NCI-H82 treated with DMSO at 0.1 percent for 48 hours (cell line): ENCODE measurements at regions not wholly inside any gene's neighbourhood (a gene's known extent, or its start where the extent isn't known, plus 50 kb on each side); places are given as distances from the start of the nearest gene placed in this dataset.

Experiments
- DNase-seq: peaks from one replicate; lab custom pipeline; 2025; ENCODE audit not compliant: unreplicated experiment; lab: John Stamatoyannopoulos, UW

DNA sequence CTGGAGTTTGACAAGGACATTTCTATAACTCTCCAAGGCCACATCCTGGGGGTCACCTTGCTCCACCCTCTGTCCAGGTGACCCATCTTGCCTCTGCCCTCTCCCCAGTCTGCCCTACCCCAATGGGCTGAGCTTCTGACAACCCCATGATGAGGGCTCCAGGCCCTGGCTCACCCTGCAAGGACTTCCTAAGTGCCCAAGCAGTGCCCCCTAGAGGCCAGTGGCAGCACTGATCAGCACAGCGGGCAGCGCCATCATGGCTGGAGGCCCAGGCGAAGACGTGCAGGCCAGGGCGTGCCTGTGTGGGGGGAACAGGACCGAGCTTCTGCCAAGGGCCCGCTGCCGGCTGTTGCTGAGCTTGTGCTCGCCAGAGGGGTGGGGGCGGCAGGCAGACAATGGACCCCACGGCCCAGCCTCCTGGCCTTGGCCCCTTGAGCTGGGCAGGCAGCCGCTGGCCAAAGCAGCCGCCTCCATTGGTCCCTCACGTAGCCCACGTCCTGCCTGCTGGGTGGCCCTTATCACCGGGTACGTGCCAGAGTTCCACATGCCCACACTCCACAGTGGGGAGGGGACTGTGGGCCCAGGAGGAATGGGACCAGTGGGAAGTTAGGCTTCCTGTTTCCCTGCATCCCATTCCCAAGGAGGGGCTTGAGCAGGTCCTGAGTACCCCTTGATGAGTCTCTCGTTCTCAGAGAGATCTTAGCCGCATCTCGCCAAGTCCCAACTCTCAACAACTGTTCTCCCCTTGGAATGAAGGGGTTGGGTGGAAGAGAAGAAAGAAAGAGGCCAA, 64.3 kb downstream of the MRPL14 start:
- DNase-seq: no peak

DNA sequence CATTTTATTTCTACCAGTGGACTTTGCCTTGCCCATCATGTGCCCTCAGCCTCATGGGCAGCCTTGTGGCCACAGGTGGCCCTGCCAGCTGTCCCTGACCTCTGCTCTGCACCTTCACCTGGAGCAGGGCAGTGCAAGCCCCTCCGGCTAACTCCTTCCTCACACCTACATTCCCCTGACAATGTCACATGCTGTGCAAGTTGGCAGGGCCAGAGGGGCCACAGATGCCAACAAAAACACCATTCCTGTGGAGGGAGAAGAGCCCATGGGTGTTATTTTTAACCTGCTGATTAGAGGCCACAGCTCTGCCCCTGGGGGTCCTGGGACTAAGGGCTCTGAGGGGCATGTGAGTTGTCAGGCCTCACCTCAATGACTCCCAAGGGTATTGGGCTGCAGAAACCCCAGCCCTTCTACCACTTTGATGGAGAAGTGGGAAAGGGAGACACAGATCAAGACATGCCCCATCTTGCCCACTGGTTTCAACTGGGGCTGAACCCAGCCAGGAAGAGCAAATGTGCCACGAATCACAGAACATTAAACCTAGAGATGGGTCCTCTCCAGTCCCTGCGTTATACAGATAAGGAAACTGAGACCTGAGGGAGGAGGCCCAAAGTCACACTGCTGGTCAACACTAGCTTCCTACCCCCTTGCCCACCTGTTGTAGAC, 65.0 kb downstream of the MRPL14 start:
- no peak for DNase-seq

DNA sequence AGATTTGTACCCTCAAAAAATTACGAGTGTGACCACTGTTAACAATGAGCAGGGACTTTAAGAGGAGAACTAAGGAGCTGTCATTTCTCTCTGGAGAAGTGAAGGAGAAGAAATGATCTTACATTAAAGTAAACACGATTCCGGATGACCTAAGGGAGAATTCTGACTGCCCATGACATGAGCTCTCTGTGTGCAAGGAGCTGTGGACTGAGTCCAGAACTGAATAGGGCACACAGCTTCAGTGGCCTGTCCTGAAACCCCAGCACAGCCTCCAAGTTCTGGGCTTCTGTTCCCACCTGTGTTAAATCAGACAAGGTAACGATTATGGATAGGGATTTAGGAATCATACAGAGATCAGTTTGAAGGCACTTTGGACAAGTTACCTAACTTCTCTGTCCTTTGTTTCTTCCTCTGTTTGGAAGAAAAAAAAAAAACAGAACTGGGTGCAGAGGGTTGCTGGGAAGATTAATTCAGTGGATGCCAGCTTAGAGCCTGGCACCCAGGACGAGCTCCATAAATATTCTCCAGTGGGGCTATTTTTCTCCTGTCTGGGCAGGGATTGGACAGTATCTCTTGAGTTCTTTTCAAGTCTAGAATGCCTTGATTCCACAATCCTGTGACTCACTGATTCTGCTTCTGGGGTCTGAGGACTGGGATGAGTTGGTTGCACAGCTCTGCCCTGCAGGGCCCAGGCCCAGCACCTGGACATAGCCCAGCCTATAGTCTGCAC, 65.7 kb downstream of the MRPL14 start:
- no peak for DNase-seq

DNA sequence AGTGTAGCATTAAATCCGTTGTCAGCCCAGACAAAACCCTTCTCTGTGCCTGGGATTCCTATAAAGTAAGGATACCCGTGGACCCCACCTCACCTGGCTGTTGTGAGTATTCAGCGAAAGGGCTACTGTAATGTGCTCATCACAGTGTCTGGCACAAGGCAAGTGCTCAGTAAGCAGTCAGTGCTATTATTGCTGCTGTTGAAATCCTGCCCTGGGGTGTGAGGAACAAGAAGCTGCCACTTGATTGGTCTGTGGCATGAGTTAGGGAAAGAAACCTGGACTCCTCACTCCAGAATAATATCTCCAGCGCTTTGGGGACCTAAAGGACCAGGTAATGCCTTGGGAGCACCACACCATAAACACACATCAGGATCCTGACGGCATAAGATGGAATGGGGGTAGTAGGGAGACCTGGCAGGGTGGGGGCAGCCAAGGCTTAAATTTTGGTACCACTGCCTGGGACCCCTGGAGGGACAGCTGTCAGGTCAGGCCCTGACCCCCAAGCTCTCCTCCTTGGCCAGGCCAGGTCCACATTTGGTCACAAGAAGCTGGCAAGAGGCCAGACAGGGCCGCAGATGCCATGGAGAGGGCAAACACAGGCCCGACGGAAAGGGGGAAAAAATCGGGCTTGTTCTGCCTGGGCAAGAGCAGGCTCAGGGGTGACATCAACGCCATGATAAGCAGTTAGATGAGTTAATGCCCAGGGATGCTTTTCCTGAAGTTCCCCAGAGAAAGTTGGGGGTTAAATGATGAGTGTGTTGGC, 66.5 kb downstream of the MRPL14 start:
- no peak for DNase-seq

DNA sequence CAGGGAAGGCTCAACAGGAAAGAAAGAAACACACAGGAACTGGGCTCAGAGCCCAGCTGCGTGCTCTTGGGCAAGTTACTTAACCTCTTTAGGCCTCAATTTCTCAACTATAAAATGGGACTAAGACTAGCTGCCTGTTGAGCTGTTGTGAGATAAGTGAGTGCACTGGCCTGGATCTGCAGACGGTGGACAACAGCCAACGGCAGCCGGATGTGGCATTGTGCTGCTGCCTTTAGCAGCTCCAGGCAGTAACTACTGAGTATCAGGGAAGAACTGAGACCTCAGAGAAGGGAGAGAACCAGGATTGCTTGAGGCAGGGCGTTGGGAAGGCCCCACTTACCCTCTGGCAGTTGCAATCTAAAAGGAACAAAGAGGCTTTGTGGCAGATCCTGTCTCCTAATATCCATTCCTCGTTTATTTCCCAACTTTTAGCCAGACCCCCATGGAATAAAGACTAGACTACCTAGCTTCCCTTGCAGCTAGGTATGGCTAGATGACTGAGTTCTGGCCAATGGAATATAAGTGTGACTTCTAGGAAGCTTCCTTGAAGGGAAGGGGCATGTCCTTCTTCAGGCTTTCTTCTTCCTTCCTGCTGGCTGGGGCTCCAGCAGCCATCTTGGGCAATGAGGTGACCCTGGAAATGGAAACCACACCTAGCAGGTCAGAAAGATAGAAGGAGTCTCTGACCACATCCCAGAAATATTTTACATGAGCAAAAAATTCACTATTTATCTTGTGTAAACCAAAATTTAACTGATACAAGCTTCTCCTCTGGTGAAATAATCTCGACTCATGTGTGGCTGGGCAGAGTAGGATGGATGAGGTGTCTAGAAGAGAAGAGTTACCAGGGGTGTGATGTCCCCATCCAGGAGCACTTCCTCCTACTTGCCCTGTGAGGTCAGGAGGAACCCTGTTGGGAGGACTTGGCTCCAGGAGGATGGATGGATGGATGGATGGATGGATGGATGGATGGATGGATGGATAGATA, 67.6 kb downstream of the MRPL14 start:
- no peak for DNase-seq

DNA sequence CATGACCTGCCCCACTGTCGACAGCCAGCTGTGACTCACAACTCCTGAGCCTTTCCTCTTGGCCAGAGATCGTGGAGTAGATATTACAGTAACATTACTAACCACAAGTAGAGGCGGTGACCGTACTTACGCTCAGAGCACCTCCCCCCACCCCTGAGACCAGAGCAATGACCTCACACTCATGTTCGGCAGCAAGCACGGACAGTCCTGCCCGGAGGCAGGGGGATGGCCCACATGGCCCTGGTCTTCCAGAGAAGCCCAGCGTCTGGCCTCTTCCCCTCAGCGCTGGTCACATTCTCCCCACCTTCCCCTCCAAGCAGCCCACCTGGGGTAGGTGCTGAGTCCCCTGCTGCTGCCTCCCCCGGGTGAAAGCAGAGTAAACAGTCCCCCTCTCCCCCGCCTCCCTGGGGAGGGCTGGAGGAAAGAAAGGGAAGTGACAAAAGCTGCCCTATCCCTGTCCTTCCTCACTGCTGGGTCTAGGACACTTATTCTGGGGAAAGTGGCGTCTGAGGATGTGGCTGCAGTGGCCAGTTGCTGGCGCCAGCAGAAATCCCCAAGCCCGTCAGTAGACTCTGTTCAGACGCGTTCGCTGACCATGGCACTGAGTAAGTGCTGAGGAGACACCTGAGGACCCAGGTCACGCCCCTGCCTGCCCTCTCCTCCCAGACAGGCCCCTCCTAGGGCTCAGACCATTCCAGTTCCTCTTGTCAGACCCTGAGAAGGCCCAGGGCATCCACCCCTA, 68.5 kb downstream of the MRPL14 start:
- DNase-seq: no peak

DNA sequence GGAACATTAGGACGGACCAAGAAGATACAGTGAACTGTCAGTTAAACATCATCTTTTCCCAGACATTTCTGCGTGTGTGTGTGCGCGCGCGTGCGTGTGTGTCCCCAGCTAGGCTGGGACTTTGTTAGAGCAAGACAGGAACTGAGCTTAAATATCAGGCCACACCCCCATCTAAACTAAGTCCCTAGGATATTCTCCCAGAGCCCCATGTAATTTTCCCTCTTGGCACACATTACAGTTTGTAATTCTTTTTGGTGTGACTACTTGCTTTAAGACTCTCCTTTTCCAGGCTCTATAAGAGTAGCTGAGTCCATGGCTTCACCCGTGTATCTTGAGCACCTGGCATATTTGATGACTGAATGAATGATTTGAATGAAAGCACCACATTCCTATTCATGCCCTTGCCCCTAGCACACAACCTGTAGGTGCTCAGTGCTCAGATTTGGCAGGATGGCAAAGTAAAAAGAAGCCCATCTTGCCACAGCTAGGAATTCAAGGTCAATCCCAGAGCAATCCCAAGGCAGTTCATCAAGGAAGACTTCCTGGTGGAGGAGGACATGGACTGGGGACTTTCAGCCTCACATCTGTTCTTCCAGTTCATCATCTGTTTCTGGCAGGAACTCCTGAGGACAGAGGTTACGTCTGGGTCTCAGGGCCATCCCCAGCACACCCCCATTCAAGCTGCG, 69.2 kb downstream of the MRPL14 start:
- DNase-seq: no peak

DNA sequence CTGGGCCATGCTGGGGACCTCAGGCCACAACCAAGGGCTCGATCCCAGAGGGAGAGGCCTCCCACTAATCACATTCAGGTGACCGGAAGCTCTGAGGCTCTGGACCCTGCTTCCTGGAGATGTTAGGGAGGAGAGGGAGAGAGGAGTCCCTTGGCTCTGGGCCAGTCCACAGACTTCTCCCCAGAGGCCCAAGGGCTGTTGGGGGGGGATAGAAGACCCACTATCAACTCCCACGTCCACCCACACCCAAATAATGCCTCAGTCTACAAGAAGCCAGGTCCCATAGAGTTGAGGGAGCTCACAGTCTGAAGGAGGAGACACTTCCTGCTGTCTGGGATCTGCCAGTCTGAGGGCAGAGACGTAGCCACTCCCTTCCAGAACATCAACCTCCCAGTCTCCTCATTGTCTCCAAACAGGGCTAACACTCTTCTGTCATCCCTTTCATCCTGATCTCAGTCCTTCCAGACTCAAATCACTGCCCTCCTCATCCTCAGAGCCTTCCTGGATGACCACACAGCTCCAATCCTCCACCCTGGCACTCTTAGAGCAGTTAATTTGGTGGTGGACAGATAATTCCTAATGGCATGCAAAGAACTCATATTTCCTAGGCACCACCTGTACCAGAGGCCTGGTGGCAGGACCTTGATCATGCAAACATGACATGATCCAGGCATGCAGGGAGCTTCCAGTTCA, 69.9 kb downstream of the MRPL14 start:
- DNase-seq: no peak

DNA sequence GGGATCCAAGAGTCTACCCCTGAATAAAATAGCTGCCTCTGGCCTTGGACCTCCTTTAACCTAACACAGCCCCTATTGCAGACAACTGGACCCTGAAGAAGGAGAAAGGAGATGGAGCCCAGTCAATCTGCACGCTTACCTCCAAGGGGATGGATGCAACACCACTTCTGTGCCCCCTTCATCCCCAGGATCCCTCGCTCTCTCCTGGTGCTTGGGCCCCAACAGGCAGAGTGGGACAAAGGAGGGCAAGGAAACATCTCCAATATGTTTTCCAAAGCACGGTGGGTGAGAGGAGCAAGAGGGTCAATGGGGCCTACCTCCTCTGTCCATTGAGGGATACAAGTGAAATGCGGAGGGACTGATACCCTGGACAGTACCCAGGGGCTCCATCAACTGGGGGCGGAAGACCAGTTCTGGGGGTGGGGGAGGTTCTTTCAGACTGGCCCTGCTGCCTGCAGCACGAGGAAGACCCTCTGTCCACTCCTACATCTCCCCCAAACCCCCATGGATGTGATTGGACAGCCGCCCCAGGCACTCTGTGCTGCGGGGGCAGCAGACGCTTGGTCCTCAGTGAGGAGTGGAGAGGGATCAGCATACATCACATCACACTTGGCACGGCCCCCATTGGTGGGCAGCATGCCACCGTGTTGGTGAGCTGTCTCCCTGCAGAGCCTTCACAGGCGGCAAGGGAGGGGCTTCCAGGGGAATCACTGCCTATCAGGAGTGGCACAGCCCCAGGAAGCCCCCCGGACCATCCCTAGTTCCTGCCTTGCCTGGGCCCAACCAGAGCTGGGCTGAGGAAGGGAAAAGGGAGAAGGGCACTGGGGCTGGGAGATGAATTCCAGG, 70.6 kb downstream of the MRPL14 start:
- no peak for DNase-seq

DNA sequence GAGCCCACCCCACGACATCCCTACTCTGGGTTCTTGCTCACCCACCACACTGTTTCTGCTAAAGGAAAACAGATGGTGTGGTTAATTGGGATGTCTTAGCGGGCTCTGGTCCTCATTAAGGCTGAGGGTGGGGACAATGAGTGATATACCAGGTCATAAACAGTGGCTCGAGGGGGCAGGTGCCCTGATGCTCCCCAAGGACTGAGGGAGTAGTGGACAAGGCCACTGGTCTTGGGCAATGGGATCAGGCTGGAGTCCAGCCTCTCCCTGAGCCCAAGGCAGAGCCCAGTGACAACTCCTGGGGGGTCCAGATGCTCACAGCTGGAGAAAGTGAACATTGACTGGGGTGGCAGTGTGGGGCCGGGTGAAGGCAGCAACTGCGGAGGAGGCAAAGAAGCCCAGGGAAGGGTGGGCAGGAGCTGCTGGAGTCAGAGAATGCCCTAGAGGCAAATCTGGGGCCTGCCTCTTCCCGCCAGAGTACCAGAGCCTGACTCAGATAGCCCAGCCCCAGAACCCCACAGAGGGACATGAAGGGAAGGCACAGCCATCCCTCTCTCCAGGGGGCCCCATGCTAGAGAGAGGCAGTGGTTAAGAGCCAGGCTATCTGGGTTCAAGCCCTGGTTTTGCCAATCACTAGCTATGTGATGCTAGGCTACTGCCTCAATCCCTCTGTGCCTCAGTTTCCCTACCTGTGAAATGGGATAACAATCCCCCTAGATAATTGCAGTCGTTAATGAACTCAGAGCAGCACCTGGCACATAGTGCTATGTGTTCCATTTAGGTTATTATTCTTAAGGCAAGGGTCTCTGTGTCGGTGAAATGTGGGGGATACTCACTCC, 72.3 kb downstream of the MRPL14 start:
- no peak for DNase-seq

DNA sequence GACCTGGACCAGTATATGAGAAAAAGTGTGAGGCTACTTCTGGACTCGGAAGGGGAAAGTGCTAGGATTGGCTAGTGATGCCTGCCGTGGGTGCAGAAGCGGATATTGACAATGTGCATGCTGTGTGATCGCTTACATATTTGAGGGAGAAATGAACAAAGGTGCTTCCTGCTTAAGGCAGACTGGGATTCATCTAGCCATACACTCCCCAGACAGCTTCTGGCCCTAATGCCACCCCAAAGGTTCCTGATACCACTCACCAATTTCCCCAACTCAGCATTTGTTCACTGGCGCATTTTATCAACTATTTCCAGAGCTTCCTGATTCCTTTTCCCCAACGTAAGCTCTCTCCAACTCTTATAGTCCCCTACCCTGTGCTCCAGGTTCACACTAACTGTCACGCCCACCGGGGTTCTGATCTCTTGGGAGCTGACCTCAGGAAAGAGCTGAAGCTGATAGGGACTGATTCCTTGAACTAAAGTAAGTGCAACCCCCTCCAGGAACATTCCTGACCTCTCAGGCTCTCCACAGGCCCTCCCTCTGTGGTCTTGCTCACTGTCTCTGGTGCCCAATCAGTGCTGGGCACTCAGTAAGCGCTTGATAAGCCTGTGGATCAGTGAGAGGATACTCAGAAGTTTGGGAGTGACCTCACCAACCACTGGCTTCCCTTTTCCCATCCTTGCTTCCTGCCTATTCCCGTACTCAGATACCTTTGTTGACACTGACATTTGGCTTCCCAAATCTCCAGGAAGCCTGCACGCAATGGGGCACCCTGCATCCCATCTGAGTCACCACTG, 73.3 kb downstream of the MRPL14 start:
- no peak for DNase-seq

DNA sequence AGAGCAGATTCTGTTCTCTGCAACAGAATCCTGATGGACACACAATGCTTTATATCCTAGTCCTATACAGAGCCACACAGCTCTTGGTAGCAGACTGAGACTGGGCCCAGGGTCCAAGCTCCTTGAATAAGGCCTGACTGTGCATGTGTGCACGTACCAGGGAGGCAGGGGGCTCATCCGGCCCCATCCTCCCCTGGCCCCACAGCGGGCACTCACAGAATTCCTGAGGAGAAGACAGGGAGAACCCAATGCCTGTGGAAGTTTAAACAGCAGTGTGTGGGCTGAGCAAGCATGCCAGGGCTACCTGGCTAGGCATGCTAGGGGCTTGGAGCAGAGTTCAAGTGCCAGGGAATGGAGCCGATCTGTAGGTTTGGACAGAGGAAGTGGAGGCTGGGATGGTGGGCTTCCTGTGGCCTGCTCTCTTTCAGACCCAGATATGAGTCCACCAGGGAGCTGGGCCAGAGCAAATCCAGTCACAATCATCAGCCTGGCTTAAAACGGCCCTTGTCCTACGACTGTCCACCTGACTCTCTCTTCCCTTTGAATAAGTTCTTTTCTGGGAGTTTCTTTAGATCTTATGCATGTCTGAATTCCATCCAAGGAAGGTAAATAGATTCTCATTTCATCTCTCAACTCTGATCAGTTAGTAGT, 74.0 kb downstream of the MRPL14 start:
- DNase-seq: no peak

DNA sequence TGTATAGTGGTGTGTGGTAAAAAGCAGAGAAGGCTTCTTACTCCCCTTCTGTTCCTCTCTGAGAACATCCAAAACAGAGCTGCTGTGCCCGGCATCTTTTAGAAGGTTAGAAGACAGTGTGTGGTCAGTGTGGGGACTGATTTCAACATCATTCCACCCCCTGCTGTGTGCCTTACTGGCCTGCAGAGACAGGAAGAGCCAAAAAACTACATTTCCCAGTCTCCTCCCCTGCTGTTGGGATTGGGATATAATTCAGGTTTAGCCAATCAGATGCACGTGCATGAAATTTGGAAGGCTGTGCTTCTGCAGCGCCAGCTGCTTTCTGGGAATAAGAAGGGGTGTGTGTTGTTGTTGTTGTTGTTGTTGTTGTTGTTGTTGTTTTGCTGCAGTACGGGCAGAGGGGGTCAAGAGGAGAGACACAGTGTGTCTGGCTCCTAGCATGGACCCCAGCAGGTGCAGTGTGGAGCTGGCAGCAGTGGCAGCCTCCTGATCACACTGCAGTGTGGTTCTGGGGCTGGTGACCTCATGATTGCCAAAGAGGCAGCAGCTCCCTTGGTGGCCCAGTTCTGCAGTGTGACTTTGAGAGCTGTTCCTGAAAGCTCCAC, 74.7 kb downstream of the MRPL14 start:
- no peak for DNase-seq

DNA sequence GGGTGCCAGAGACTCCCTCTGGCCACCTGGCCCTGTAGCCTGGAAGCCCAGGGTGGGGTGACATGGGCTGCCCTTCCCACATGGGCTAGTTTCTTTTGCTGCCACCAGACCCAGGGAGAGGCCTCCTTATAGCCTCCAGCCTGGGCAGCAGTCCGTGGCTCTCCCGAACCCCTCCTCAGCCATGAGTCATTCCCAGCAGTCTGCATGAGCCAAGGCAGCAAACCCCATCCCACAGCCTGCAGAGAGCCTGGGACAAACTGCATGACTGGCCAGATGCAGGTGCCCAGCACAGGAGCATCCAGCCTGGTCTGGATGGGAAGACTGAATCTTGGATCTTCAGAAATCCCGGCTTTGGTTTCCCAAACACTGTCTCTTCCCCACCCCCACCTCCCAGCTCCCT, 75.7 kb downstream of the MRPL14 start:
- DNase-seq: no peak
